Coronary artery (tissue), 2 donors: ENCODE measurements at regions not wholly inside any gene's neighbourhood (a gene's known extent, or its start where the extent isn't known, plus 50 kb on each side); places are given as distances from the start of the nearest gene placed in this dataset.

Source experiments
- DNase-seq: peaks from one replicate; pipeline ENCODE4 v3.0.0-alpha.2; 2017; ENCODE audit warnings: low spot score
- H3K27ac ChIP-seq, 2 donors: fragments of 200-600 bp; sonication (generic); one replicate each; pipeline ENCODE4 v1.5.1; 2016 to 2019
- H3K4me3 ChIP-seq: fragments of 200-600 bp; sonication (generic); 2 replicates; pipeline ENCODE4 v1.5.1; 2016; ENCODE audit warnings: mild to moderate bottlenecking, moderate library complexity
- CTCF ChIP-seq: fragments of 200-600 bp; sonication (generic); IDR thresholded peaks from one replicate; pipeline ENCODE4 v1.5.1; 2019; ENCODE audit warnings: antibody characterized with exemption

GRCh38 chr2:64750001-64750816 is 96.5 kb upstream of the SERTAD2 start:
- DNase-seq = peak; percentile 87
- peak overlapping the region; percentile 89 to 98 for H3K27ac ChIP-seq
- H3K4me3 ChIP-seq = peak overlapping the region; percentile 76
- no peak for TF ChIP-seq CTCF

GRCh38 chr2:64750817-64751285 is 97.1 kb upstream of the SERTAD2 start:
- peak overlapping the region; percentile 76 for H3K4me3 ChIP-seq
- peak overlapping the region; percentile 89 to 98 for H3K27ac ChIP-seq
- DNase-seq = peak; percentile 100
- no peak for TF ChIP-seq CTCF

- peak overlapping the region; percentile 93 to 98 for H3K27ac ChIP-seq
- DNase-seq = no peak
- H3K4me3 ChIP-seq = peak overlapping the region; percentile 82
- no peak for TF ChIP-seq CTCF
Measured at GRCh38 chr2:64751286-64752260, 97.9 kb upstream of the SERTAD2 start.

- H3K4me3 ChIP-seq = no peak overlapping the region
- no peak for DNase-seq
- no peak for TF ChIP-seq CTCF
- H3K27ac ChIP-seq = no peak overlapping the region
Measured at GRCh38 chr2:64753399-64753798, 99.7 kb upstream of the SERTAD2 start.

GRCh38 chr2:64754570-64754969 is 100.9 kb upstream of the SERTAD2 start:
- no peak for DNase-seq
- Histone ChIP-seq H3K4me3 (no peak overlapping the region), H3K27ac (no peak overlapping the region)
- TF ChIP-seq CTCF = no peak

- no peak overlapping the region for H3K4me3 ChIP-seq
- H3K27ac ChIP-seq = no peak overlapping the region
- no peak for DNase-seq
- TF ChIP-seq CTCF = no peak
Measured at GRCh38 chr2:64757126-64757525, 103.4 kb upstream of the SERTAD2 start.
